Activated CD4-positive, CD25-positive, alpha-beta regulatory T cell treated with anti-CD3 and anti-CD28 coated beads, Interleukin-2, amount 50 U/mL, for 16 hours (primary cell): ENCODE measurements at regions not wholly inside any gene's neighbourhood (a gene's known extent, or its start where the extent isn't known, plus 50 kb on each side); places are given as distances from the start of the nearest gene placed in this dataset.

Experiments
- DNase-seq: peaks from one replicate; pipeline ENCODE4 v3.0.0-alpha.2; 2020; ENCODE audit warnings: low read depth, low spot score

DNA sequence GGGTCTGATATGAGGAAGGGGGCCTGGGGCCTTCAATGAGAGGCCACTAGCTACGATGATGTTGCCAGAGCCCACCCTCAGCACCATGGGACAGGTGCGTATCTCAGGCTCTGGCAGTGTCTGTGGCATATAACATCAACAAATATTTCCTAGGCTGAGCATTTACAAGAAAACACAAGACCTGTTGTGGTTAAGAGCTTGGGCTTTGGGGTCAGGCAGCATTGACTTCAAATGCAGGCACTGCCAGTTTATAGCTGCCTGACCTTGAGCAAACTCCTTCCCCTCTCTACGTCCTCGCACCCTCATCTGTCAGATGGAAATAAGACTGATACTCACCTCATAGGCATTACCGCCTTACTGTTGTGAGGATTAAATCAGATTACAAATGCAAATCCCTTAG lies 156.0 kb downstream of the KATNAL1 start:
- DNase-seq, result no peak

DNA sequence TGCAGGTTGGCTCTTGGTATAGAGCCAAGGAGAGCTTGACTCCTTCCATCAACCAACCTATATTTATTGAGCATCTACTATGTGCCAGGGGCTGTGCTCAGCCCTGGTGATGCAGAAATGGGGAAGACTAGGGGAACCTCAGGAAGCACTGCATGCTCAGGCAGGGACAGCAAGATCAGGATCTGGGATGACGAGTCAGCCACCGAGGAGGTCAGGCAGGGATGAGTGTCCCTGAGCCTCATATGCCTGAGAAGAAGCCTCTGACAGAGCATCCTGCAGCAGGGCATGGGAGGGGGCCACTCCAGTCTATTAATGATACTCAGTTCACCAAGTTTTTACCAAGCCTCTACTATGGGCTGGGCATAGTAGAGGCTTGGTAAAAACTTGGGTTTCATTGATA lies 158.1 kb downstream of the KATNAL1 start:
- DNase-seq, result no peak

DNA sequence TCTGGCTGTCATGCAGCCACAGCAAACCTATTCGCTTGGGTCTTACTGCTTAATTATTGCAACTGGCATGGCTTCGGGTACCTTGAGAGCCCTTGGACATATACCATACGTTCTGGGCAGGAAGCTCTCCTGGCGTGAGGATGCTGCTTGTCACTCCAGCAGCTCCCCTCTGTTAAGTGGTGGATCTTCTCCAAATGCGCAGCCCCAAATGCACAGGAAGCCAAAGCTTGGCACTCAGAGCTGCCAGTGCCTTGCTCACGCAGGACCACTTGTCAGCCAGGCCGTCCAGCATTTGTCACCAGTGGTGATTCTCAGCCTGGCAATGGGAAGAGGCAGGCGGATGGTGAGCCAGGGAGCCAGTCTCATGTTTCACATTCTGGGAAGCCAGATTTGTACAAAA lies 158.6 kb downstream of the KATNAL1 start:
- DNase-seq, result no peak

DNA sequence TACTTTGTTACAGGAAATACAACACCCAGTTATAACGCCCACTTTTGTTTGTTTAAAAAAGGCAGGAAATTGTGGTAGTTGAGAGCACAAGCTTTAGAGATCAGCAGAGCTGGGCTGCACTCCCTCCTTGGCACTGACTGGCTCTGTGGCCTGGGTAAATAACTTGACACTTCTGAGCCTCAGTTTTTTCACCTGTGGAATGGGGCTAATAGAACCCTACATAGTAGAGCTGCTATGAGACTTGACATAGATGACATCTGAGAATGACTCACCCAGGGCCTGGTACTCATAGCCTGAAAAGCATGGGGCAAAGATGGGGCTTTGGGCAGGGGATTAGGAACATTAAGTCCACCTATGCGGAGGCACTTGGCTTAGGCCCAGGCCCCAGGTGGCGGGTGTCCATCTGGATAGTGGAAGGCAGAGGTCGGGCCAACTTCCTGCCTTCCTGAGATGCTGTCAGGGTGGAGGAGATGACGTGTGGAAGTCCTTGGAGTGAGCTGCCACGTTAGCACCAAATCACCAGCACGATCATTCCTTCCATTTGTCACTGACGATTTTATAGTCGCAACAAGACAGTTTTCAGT lies 159.1 kb downstream of the KATNAL1 start:
- no peak for DNase-seq

DNA sequence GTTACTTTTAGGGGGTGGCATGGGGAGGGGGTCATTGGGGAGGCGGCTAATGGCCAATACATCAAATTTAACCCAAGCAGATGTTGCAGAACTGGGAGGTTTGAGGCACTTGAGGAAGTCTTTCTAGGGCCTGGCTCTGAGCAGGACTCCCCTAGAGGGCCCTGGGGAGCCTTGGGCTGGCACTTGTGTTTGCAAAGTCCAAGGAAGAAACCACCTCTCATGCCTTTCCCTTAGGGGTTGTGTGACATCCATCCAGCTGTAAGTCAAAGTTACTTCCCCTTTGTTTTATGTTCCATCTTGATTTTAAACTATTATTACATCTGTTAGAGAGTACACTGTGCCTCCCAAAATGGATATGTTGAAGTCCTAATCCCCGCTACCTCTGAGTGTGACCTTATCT lies 159.9 kb downstream of the KATNAL1 start:
- no peak for DNase-seq

DNA sequence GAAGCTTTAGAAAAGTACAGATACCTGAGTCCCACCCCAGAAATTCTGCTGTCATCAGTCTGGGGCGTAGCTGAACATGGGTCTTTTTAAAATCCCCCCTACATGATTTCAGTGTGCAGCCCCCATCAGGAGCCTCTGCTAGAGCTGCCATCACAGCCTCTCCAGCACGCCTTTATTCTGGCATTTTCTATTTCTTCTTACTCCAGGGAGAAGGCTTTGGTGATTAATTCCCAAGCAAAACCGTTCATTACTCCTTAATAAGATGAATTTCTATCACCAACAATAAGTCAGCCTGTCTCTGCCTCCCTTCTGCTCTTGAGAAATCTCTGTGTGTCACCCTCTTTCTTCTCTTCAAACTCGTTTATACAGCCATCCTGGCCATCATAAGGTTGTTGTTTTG lies 160.3 kb downstream of the KATNAL1 start:
- DNase-seq, result no peak

DNA sequence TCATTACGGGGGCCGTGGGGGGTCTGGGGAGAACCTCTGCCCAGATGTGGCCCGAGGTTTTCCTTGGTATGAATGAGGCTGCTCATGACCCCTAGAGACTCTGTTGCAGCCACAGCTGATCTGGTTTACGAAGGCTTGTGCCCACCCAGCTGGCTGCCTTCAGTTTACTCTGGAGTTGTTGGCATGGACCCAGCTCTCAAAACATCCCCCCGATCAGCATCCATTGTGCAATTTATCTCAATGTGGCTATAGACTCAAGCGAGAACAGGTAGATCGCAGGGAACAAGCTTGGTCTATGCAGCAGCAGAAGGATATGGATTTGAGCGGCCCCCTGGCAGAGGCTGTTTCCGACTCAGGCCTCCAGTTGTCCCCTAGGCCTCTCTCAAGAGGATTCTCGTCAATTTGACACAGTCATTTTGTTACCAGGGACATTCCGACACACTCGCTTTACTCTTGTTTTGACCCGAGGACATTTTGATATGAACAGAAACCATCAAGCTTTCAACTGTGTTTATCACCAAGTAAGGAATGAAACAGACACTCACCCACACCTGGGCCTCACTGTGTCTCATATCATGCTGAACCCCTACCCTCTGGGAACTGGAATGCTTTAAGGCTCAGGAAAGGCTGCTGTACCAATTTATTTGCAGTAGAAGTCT lies 161.5 kb downstream of the KATNAL1 start:
- DNase-seq, result no peak

DNA sequence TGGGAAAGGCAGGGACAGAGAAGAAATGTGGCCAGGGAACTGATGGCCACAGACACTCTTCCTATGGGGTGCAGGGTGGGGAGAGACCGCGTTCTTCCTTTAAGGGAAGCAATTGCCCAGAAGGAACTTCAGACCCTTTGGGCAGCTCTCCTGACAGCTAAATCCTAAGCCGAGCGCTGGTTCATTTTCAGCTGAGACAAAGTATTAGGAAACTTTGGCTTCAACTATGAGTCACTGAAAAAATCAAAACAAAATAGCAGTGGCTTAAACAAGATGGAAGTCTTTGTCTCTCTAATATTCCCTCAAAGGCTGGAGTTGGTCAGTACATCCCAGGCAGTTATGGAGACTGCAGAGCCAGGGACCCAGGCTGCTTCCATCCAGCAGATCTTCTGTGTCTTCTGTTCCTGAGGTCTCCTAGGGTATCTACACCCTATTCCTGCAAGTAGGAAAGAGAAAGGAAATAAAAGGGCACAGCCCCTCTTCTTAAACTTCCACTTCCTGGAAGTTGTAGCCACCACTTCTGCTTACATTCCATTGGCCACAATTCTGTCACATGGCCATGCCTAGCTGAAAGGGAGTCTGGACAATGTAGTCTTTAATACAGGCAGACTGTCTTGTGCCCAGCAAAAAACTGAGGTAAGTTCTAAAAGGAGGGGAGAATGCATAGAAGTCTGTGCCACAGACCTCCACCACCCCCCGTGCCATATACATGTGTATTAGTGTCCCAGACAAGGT lies 163.5 kb downstream of the KATNAL1 start:
- DNase-seq, result no peak

DNA sequence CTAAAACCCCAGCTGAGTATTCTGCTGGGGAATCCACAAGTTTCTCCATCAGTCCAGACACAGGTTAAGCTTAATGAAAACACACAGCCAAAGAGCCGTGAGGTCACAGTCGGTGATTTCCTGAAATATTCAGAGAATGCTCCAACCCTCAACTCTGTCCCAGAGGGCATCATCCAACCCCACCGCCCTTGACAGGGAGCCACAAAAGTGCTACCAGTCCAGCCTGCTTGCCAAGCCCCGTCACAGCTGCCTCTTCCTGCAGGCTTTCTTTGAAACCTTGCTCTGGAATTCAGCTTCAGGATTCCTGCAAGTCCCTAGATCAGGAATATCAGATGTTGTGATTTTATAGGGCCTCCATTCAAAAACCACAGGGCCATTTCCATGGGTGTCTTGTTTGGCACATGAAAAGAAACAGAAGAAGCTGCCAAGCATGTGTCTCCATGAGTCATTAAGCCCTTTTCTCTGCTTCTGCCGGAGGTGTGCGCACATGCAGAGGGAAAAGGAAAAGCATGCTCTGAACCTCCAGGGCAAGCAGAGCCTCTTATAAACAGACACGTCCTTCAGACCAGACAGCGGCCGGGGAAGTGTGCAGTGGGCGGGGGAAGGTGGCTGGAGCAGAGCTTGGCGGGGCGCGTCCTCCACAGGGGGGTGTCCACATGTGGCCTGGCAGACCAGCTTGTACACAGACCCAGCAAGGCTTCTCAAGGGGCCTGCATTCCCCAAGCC lies 164.7 kb downstream of the KATNAL1 start:
- no peak for DNase-seq

DNA sequence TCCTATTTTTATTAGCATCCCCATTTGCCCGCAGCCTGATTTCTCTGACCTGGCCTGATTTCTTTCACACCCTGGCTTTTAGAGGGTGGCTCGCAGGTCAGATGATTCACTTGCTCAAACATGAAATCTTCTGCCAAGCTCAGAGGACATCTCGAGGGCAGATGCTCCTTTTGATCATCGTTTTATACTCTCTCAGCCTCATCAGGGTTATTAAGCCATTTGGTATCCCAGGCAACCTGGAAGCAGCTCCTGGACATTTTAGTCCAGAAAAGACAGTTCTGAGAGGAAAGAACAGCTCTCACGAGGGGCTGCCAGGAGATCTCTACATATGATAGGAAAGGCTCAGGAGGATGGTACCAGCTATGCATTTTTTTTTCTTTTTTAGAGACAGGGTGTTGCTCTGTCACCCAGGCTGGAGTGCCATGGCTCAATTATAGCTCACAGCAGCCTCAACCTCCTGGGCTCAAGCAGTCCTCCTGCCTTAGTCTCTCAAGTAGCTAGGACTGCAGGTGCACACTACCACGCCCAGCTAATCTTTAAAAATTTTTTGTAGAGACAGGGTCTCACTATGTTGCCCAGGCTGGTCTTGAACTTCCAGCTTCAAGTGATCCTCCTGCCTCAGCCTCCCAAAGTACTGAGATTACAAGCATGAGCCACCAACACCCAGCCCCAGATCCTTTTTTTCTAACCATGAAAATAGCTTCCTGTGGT lies 165.4 kb downstream of the KATNAL1 start:
- no peak for DNase-seq

DNA sequence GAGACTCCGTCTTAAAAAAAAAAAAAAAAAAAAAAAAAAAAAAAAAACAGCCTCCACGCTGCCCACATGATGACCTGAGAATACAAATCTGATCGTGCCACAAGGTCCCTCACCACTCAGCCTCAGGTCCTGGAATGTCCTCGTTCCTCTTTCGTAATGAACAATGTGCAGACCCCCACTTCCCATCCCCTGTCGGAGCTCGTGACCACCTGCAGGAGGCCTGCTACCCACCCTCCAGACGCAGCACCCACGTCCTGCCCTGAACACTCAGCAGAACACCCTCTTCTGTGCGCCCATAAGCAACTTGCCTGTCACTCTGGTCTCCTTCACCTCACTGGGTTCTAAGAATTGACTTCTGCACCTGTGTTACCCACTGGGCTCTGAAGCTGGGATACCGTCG lies 166.4 kb downstream of the KATNAL1 start:
- no peak for DNase-seq

DNA sequence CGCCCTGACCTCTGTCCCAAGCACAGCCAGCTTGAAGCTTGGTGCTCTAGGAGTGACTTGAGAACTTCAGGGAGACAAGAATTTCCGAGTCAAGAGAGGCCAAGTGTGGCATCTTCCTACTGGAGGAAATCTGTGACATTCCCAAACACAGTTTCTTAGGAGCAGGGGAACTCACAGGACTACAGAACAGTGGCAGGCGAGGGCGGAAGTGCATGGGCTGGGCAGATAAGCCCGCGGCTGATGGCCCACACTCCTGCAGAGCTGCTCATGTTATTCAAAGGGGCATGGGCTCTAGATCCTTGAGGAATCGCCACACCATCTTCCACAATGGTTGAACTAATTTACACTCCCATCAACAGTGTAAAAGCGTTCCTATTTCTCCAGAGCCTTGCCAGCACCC lies 168.8 kb downstream of the KATNAL1 start:
- DNase-seq, result no peak

DNA sequence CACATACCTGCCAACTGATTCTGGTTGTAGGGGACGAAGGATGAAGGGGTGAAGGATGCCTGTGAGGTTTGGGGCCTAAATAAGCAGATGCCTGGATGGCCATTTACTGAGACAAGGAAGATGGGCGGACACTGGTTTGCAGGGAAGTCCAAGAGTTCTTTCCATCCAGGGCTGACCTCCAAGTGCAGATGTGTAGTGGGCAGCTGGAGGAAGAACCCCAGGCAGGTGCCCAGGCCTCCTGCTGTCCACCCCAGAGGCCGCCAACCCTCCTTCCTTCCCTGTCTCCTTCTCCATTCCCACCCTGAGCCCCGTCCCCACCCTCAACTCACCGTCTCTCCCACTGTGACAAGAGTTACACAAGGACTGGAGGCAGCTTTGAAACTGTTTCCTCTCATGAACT lies 171.5 kb downstream of the KATNAL1 start:
- DNase-seq, result no peak

DNA sequence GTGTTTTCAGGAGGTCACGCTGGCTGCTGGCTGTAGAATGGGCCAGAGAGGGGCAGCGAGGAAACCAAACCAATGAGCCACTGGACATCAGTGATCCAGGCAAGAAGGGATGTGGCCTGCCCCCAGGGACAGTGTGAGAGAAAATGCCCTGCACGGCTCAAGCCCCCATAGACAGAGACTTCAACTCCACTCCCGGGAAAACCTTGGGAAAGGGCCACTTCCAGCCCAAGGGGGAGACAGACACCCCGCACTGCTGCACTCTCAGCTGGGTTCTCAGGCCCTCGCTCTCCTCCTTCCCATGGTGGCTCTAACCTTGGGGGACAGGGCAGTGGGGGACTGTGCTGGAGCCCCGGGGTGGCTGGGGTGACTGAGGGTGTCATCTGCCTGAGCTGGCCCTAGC lies 172.0 kb downstream of the KATNAL1 start:
- DNase-seq, result no peak

DNA sequence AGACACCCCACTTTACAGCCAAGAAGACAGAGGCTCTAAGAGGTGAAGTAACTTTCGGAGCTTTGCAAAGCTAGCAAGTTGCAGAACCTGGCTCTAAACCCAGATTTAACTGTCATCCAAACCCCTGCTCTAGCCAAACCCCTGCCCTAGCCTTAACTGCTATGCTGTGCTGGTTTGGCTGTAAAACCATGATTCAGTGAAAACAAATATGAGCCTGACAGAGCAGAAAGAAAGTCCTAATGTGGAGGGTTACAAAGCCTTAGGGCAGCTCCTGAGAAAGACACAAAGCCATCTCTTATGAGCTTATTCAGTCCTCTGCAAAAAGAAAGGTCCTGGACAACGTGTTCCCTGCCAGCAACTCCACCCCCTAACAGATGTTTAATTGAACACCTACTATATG lies 172.8 kb downstream of the KATNAL1 start:
- no peak for DNase-seq

DNA sequence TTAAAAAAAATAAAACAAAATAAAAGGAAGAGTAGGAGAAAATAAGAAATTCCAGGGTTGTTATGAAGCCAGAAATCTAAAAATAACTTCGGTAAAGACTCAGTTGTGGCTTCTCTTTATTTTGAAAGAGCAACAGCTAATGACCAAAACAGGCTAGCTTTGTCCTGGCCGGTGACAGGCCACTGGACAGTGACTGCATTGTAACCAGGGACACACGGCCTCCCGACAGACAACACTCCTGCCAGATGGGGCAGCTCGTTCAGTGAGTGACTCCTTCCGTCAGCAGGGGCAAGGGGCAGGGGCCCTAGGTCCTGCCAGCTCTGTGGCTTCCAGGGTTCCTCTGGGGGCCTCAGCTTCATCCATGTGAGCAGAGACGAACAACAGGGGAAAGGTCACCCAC lies 173.4 kb downstream of the KATNAL1 start:
- DNase-seq, result no peak

DNA sequence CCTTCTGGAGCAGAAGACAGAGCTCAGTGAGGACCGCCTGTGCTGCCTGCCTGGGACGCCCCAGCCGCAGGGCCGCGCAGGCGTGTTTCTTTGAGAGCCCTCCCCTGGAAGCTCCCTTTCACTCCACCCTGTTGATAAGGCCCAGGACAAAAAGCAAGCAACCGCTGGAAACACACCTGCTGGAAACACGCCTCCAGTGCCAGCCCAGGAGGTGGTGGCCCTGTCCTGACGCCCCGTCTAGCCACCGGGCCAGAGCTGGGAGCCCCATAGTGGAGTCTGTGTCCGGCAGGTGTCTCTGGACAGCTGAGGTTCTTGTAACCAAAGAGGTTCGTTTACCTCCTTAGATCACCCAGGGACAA lies 173.8 kb downstream of the KATNAL1 start:
- no peak for DNase-seq

DNA sequence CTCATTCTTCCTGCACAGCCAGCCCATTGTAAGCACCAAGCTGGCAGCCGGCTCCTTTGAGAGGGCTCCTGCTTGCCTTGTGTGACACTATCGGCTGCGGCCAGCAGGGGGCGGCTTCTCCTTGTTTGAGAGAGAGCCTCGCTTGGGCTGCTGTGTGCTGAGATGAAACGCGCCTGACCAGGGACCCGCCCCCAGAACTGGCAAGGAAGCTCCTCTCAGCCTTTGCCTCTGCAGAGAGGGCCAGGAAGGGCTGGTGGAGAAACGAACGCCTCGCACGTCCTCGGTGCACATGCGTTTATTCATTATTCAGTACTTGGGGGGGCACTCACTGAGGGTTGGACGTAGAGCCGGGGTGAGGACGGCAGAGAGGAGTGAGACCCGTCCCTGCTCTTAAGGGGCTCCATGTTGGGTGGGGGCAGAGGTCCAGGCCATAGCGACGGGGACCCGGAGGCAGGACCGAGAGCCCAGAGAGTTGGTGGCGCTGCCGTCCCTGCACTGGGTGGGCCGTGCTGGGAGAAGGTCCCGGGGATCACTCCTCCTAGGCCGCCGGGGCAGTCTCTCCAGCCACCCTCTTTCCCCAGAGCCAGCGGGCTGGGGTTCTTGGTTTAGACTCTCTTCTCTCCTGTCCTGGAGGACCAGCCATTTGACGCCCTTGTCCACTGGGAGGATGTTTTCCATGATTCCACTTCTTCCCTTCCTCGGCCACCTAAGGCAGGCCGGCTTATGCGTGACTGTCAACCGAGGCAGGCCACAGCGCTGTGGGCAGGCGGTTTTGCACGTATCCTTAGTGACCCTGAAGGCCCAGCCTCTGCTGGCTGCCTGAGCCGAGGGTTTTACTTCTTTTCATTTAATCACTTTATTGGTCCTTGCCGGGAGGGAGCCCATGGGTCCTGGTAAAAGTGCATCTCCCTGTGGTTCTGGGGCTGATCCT lies 174.5 kb downstream of the KATNAL1 start:
- DNase-seq, result peak; percentile 94

DNA sequence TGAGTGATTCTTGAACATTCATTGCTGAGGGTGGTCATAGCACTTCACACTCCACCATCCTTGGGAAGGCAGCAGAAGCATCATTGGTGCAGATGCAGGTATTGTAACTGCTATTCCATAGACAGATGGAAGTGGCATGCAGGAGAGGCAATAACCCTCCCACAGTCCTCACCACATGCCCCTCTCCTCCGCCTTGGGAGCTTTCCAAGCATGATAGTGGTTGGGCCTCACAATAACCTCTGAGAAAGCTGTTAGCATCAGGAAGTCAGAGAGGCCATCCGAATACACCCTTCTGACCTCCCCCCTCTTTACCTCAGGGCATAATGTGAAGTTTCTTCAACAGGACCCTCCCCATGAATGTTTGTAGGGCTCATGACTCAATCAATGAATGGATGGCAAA lies 177.9 kb downstream of the KATNAL1 start:
- no peak for DNase-seq

DNA sequence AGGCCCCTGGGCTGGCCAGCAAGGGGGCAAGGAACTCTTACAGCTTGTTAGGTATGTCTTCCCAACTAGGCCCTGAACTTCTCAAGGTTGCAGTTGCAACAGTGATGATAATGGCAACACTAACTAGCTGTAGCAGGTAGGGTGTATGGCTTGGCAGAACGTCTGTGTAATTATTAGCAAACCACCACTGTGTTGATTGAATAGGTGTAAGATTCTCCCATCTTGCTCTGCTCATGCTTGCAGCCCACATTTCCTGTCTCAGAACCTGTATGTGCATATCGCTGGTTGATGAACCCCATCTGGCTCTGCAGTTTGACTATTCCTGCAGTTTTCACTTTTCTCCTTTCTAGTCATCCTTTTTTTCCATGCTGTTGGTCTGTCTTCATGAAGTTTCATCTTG lies 178.8 kb downstream of the KATNAL1 start:
- no peak for DNase-seq

DNA sequence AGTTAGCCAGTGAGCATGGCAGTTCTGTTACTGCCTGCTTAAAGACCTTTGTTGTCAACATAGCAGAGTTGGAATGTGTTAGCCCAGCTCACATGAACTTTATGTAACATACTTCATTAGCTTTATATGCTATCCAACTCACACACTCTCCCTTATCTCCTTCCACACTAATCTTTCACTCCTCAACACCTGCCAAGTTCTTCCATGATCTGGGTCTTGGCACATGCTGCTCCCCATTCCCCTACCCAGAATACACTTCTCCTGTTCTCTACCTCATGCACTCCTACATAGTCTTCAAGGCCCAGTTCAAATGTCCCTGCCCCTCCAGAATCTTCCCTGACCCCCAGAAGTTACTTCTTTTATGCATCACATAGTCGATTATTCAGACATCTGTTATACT lies 179.3 kb downstream of the KATNAL1 start:
- no peak for DNase-seq
